Neural cell (in vitro differentiated cells): ENCODE measurements at regions not wholly inside any gene's neighbourhood (a gene's known extent, or its start where the extent isn't known, plus 50 kb on each side); places are given as distances from the start of the nearest gene placed in this dataset.

Source experiments
- H2AFZ ChIP-seq: fragments of 200-600, 300-800 bp; sonication (generic), shearing (Covaris generic); 2 replicates; pipeline ENCODE4 v1.6.0; 2014; ENCODE audit warnings: low read depth, mild to moderate bottlenecking, antibody characterized with exemption, low read length, moderate library complexity
- H3F3A ChIP-seq: fragments of 200-600 bp; shearing (Covaris generic); 2 replicates; pipeline ENCODE4 v1.6.1; 2016; ENCODE audit warnings: mild to moderate bottlenecking, moderate library complexity, mixed read lengths, antibody characterized with exemption, low read length; ENCODE audit not compliant: insufficient read depth, poor library complexity, severe bottlenecking
- H3K27ac ChIP-seq: fragments of 200-600, 300-800 bp; sonication (generic), shearing (Covaris generic); 2 replicates; pipeline ENCODE4 v1.5.1; 2014; ENCODE audit warnings: mild to moderate bottlenecking, low read length, moderate library complexity
- H3K27me3 ChIP-seq: fragments of 300-800, 200-600 bp; sonication (generic), shearing (Covaris generic); 2 replicates; pipeline ENCODE4 v1.6.0; 2014; ENCODE audit warnings: mild to moderate bottlenecking, low read depth, low read length, moderate library complexity; ENCODE audit not compliant: insufficient read depth
- H3K36me3 ChIP-seq: fragments of 300-800, 200-600 bp; sonication (generic), shearing (Covaris generic); 2 replicates; pipeline ENCODE4 v1.5.1; 2014; ENCODE audit warnings: mild to moderate bottlenecking, antibody characterized with exemption, low read length, moderate library complexity; ENCODE audit not compliant: insufficient read depth
- H3K4me2 ChIP-seq: fragments of 300-800, 200-600 bp; sonication (generic), shearing (Covaris generic); 2 replicates; pipeline ENCODE4 v1.6.0; 2014; ENCODE audit warnings: mild to moderate bottlenecking, low read length
- H3K4me3 ChIP-seq: fragments of 300-800, 200-600 bp; sonication (generic), shearing (Covaris generic); 2 replicates; pipeline ENCODE4 v1.5.1; 2014; ENCODE audit warnings: mild to moderate bottlenecking, low read length, moderate library complexity
- H3K79me2 ChIP-seq: fragments of 200-600 bp; shearing (Covaris generic); replicated peaks from 2 replicates; pipeline ENCODE4 v1.6.0; 2014; ENCODE audit warnings: mild to moderate bottlenecking, low read length, moderate library complexity; ENCODE audit not compliant: insufficient read depth
- H3K9ac ChIP-seq: fragments of 300-800, 200-600 bp; sonication (generic), shearing (Covaris generic); 2 replicates; pipeline ENCODE4 v1.6.1; 2016; ENCODE audit warnings: mild to moderate bottlenecking, low read length, mixed read lengths
- H3K9me2 ChIP-seq: fragments of 200-600 bp; shearing (Covaris generic); 2 replicates; pipeline ENCODE4 v1.6.1; 2016; ENCODE audit warnings: mild to moderate bottlenecking, low read length, mixed read lengths; ENCODE audit not compliant: insufficient read depth
- H3K9me3 ChIP-seq: fragments of 200-600, 300-800 bp; sonication (generic), shearing (Covaris generic); 2 replicates; pipeline ENCODE4 v1.6.1; 2016; ENCODE audit warnings: mild to moderate bottlenecking, mixed run types, low read length, moderate library complexity, mixed read lengths
- H4K20me1 ChIP-seq: fragments of 200-600 bp; shearing (Covaris generic); 2 replicates; pipeline ENCODE4 v1.6.1; 2016; ENCODE audit warnings: mild to moderate bottlenecking, mixed run types; ENCODE audit not compliant: insufficient read depth
- EP300 ChIP-seq: fragments of 450-650 bp; conservative IDR thresholded peaks from 2 replicates; pipeline ENCODE4 v1.6.1; 2014; ENCODE audit warnings: antibody characterized with exemption, mild to moderate bottlenecking, moderate library complexity; ENCODE audit not compliant: poor library complexity, severe bottlenecking
- EZH2 ChIP-seq: fragments of 200-600, 300-800 bp; shearing (Covaris generic), sonication (generic); IDR thresholded peaks from 2 replicates; pipeline ENCODE4 v1.6.1; 2014; ENCODE audit warnings: antibody characterized with exemption, low read length, borderline replicate concordance, mild to moderate bottlenecking; ENCODE audit not compliant: insufficient read depth, poor library complexity, severe bottlenecking
- MXI1 ChIP-seq: fragments of 450-650 bp; conservative IDR thresholded peaks from 2 replicates; pipeline ENCODE4 v1.6.1; 2014; ENCODE audit warnings: antibody characterized with exemption, mild to moderate bottlenecking; ENCODE audit not compliant: poor library complexity, severe bottlenecking
- POLR2AphosphoS5 ChIP-seq: IDR thresholded peaks from 2 replicates; pipeline ENCODE4 v1.6.1; 2012
- RAD21 ChIP-seq: fragments of 450-650 bp; conservative IDR thresholded peaks from 2 replicates; pipeline ENCODE4 v1.6.1; 2014; ENCODE audit warnings: antibody characterized with exemption, mild to moderate bottlenecking, moderate library complexity
- SMC3 ChIP-seq: fragments of 450-650 bp; conservative IDR thresholded peaks from 2 replicates; pipeline ENCODE4 v1.6.1; 2014; ENCODE audit warnings: antibody characterized with exemption, mild to moderate bottlenecking, moderate library complexity; ENCODE audit not compliant: poor library complexity
- TAF1 ChIP-seq: IDR thresholded peaks from 2 replicates; pipeline ENCODE4 v1.6.1; 2012; ENCODE audit warnings: low read depth
- TF ChIP-seq, protein P1 (sequence below): fragments of 450-650 bp; IDR thresholded peaks from 2 replicates; pipeline ENCODE4 v1.5.1; 2014; ENCODE audit warnings: antibody characterized with exemption, mild to moderate bottlenecking, moderate library complexity; ENCODE audit not compliant: poor library complexity, severe bottlenecking
- TF ChIP-seq, protein P2 (sequence below): IDR thresholded peaks from 2 replicates; pipeline ENCODE4 v1.6.1; 2012; ENCODE audit warnings: borderline replicate concordance

DNA sequence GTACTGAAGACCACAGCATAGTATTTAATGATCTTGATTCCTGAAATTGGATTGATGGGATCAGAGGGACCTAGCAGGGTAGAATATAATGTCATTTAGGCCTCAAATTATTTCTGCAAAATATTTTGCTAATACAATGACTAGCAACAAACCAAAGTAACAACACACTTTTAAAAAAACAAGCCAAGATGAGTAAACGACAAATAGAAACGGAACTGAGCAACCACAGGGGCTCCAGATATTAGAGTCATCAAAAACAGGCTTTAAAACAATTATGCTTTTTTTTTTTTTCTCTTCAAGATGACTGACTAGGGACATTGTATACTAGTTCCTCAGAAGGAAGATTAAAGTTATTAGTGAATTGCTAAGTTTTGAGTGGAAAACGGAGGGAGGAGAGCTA lies 447.1 kb upstream of the MMADHC start:
- Histone ChIP-seq H3K79me2 (no peaks in the 10 kb centered on the region), H3F3A (no peaks in the 10 kb centered on the region), H4K20me1 (no peaks in the 10 kb centered on the region), H3K9ac (no peak overlapping the region), H3K4me3 (no peak overlapping the region), H2AFZ (no peak overlapping the region), H3K36me3 (no peaks in the 10 kb centered on the region), H3K9me3 (no peaks in the 10 kb centered on the region), H3K4me2 (no peak overlapping the region), H3K9me2 (no peaks in the 10 kb centered on the region), H3K27ac (no peak overlapping the region), H3K27me3 (no peaks in the 10 kb centered on the region)
- TF ChIP-seq POLR2AphosphoS5 (no peak), RAD21 (no peak), TAF1 (no peak), EZH2 (no peak), EP300 (no peak)
- TF ChIP-seq, protein P1, sequence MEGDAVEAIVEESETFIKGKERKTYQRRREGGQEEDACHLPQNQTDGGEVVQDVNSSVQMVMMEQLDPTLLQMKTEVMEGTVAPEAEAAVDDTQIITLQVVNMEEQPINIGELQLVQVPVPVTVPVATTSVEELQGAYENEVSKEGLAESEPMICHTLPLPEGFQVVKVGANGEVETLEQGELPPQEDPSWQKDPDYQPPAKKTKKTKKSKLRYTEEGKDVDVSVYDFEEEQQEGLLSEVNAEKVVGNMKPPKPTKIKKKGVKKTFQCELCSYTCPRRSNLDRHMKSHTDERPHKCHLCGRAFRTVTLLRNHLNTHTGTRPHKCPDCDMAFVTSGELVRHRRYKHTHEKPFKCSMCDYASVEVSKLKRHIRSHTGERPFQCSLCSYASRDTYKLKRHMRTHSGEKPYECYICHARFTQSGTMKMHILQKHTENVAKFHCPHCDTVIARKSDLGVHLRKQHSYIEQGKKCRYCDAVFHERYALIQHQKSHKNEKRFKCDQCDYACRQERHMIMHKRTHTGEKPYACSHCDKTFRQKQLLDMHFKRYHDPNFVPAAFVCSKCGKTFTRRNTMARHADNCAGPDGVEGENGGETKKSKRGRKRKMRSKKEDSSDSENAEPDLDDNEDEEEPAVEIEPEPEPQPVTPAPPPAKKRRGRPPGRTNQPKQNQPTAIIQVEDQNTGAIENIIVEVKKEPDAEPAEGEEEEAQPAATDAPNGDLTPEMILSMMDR = no peak

DNA sequence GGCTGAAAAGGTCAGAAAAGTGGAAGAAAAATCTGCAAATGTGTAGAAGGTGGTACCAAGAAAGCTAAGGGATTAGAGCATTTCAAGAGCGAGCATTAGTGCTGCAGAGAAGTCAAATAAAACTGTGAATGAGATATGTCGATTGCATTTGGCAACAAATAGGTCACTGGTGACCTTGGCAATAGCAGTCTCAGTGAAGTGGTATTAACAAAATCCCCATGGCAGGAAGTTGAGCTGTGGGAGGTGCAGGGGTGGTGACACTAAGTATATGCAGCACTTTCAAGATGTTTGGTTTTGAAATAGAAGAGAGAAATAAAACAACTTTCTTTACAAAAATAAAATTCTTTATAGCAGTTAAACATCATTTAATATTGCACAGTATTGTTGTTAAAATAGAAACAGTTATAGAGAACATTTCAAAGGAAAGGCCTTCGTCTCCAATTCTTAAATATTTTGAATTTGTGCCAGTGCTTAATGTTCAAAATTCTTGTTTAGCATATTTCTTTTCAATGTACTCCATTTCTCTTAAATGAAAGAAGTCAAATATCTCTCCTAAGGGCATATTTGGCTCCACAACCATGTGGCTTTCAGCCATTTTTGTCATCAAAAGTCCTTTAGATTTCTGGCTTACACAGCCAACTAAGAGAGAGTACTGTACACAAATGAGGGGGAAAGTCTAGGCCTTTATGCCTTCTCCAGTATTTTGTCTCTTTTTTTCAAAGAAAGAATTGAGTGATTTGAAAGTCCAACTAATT lies 443.0 kb upstream of the MMADHC start:
- Histone ChIP-seq H3K36me3 (no peaks in the 10 kb centered on the region), H3K9me3 (no peaks in the 10 kb centered on the region), H3K27ac (no peak overlapping the region), H3K27me3 (no peaks in the 10 kb centered on the region), H4K20me1 (no peaks in the 10 kb centered on the region), H3K79me2 (no peaks in the 10 kb centered on the region), H3K9ac (no peak overlapping the region), H3F3A (no peaks in the 10 kb centered on the region), H3K4me2 (no peak overlapping the region), H3K4me3 (no peak overlapping the region), H3K9me2 (no peaks in the 10 kb centered on the region), H2AFZ (no peak overlapping the region)
- no peak for TF ChIP-seq EZH2
- no peak for TF ChIP-seq EP300
- no peak for TF ChIP-seq MXI1
- no peak for TF ChIP-seq SMC3
- TF ChIP-seq, protein P1 = no peak
- no peak for TF ChIP-seq RAD21
- no peak for TF ChIP-seq TAF1
- TF ChIP-seq POLR2AphosphoS5 = no peak
- TF ChIP-seq, protein P2, sequence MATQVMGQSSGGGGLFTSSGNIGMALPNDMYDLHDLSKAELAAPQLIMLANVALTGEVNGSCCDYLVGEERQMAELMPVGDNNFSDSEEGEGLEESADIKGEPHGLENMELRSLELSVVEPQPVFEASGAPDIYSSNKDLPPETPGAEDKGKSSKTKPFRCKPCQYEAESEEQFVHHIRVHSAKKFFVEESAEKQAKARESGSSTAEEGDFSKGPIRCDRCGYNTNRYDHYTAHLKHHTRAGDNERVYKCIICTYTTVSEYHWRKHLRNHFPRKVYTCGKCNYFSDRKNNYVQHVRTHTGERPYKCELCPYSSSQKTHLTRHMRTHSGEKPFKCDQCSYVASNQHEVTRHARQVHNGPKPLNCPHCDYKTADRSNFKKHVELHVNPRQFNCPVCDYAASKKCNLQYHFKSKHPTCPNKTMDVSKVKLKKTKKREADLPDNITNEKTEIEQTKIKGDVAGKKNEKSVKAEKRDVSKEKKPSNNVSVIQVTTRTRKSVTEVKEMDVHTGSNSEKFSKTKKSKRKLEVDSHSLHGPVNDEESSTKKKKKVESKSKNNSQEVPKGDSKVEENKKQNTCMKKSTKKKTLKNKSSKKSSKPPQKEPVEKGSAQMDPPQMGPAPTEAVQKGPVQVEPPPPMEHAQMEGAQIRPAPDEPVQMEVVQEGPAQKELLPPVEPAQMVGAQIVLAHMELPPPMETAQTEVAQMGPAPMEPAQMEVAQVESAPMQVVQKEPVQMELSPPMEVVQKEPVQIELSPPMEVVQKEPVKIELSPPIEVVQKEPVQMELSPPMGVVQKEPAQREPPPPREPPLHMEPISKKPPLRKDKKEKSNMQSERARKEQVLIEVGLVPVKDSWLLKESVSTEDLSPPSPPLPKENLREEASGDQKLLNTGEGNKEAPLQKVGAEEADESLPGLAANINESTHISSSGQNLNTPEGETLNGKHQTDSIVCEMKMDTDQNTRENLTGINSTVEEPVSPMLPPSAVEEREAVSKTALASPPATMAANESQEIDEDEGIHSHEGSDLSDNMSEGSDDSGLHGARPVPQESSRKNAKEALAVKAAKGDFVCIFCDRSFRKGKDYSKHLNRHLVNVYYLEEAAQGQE = no peak
